Upper lobe of left lung (tissue), 4 donors: ENCODE measurements at regions not wholly inside any gene's neighbourhood (a gene's known extent, or its start where the extent isn't known, plus 50 kb on each side); places are given as distances from the start of the nearest gene placed in this dataset.

Experiments
- POLR2A ChIP-seq, 4 donors: fragments of 450-650 bp; IDR thresholded peaks; one replicate each; pipeline ENCODE4 v1.5.1; 2016 to 2017; ENCODE audit warnings: antibody characterized with exemption in 4 of 4, mild to moderate bottlenecking in 2 of 4
- POLR2AphosphoS5 ChIP-seq, 2 donors: sonication (generic); formaldehyde crosslinking; IDR thresholded peaks; one replicate each; pipeline ENCODE4 v1.5.1; 2017; ENCODE audit warnings: antibody characterized with exemption in 2 of 2
- TF ChIP-seq, protein P1 (sequence below), 6 experiments: fragments of 450-650 bp in 4 of 6; fragments of 200-600 bp in 2 of 6; sonication (generic) in 2 of 6; IDR thresholded peaks; one replicate each; pipeline ENCODE4 v1.5.1; 2016 to 2019; ENCODE audit warnings: antibody characterized with exemption in 6 of 6

DNA sequence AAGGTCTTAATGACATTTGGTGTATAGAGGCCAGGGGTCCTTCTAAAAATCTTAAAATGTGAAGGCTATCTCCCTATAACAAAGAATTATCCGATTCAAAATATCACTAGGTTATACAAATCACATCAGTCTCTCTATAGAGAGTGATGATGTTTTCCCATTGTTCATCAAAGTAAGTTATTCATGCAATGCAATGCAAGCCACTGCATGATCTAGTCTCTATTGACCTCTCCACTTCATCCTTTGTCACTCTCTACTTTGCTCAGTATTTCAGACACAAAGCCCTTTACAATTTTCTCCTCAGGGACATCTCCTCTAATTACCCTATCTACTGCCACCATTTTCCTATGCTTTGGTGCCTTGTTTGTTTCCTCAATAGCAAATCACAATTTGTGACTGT is 628.0 kb downstream of the HTR1B start:
- no peak for TF ChIP-seq POLR2A (IDR thresholded peaks at IDR 0.05)
- TF ChIP-seq, protein P1, sequence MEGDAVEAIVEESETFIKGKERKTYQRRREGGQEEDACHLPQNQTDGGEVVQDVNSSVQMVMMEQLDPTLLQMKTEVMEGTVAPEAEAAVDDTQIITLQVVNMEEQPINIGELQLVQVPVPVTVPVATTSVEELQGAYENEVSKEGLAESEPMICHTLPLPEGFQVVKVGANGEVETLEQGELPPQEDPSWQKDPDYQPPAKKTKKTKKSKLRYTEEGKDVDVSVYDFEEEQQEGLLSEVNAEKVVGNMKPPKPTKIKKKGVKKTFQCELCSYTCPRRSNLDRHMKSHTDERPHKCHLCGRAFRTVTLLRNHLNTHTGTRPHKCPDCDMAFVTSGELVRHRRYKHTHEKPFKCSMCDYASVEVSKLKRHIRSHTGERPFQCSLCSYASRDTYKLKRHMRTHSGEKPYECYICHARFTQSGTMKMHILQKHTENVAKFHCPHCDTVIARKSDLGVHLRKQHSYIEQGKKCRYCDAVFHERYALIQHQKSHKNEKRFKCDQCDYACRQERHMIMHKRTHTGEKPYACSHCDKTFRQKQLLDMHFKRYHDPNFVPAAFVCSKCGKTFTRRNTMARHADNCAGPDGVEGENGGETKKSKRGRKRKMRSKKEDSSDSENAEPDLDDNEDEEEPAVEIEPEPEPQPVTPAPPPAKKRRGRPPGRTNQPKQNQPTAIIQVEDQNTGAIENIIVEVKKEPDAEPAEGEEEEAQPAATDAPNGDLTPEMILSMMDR (IDR thresholded peaks at IDR 0.05): no peak
- TF ChIP-seq POLR2AphosphoS5 (IDR thresholded peaks at IDR 0.05): no peak
